H9 (cell line): ENCODE measurements at regions not wholly inside any gene's neighbourhood (a gene's known extent, or its start where the extent isn't known, plus 50 kb on each side); places are given as distances from the start of the nearest gene placed in this dataset.

Experiments used
- DNase-seq: peaks from one replicate; pipeline ENCODE4 v3.0.0-alpha.2; 2017
- H2AFZ ChIP-seq: one replicate; pipeline ENCODE4 v1.6.1; 2013; ENCODE audit warnings: mild to moderate bottlenecking, low read length, control low read depth, moderate library complexity
- H2AK5ac ChIP-seq: 2 replicates; pipeline ENCODE4 v1.6.1; 2013; ENCODE audit warnings: low read length, control low read depth, mixed read lengths; ENCODE audit not compliant: insufficient read length
- H2BK120ac ChIP-seq: one replicate; pipeline ENCODE4 v1.6.1; 2013; ENCODE audit warnings: low read depth, mild to moderate bottlenecking, low read length, control low read depth, inconsistent platforms; ENCODE audit not compliant: poor library complexity, severe bottlenecking
- H2BK12ac ChIP-seq: 2 replicates; pipeline ENCODE4 v1.6.1; 2013; ENCODE audit warnings: low read length, control low read depth, mixed read lengths, low read depth; ENCODE audit not compliant: insufficient read length
- H2BK15ac ChIP-seq: 2 replicates; pipeline ENCODE4 v1.6.1; 2013; ENCODE audit warnings: low read depth, low read length, control low read depth
- H2BK20ac ChIP-seq: one replicate; pipeline ENCODE4 v1.6.1; 2013; ENCODE audit warnings: low read depth, mild to moderate bottlenecking, low read length, control low read depth, inconsistent platforms; ENCODE audit not compliant: poor library complexity, severe bottlenecking
- H2BK5ac ChIP-seq: 2 replicates; pipeline ENCODE4 v1.6.1; 2013; ENCODE audit warnings: low read length, control low read depth, mixed read lengths; ENCODE audit not compliant: insufficient read length
- H3K14ac ChIP-seq: 2 replicates; pipeline ENCODE4 v1.6.1; 2013; ENCODE audit warnings: low read length, control low read depth; ENCODE audit not compliant: insufficient read depth
- H3K18ac ChIP-seq: 2 replicates; pipeline ENCODE4 v1.6.1; 2013; ENCODE audit warnings: low read depth, mild to moderate bottlenecking, mixed read lengths, low read length, control low read depth; ENCODE audit not compliant: insufficient read length
- H3K23ac ChIP-seq: 2 replicates; pipeline ENCODE4 v1.6.1; 2013; ENCODE audit warnings: low read length, control low read depth, mixed read lengths, low read depth; ENCODE audit not compliant: insufficient read length
- H3K23me2 ChIP-seq: 2 replicates; pipeline ENCODE4 v1.6.1; 2013; ENCODE audit warnings: low read depth, mild to moderate bottlenecking, mixed read lengths, low read length, control low read depth; ENCODE audit not compliant: insufficient read length, poor library complexity, severe bottlenecking
- H3K27ac ChIP-seq: 2 replicates; pipeline ENCODE4 v1.5.1; 2013; ENCODE audit warnings: low read length, control low read depth, mixed read lengths, low read depth; ENCODE audit not compliant: insufficient read length
- H3K27me3 ChIP-seq: 2 replicates; pipeline ENCODE4 v1.6.1; 2013; ENCODE audit warnings: low read length, control low read depth, inconsistent platforms; ENCODE audit not compliant: insufficient read depth
- H3K4ac ChIP-seq: 2 replicates; pipeline ENCODE4 v1.6.1; 2013; ENCODE audit warnings: low read depth, mild to moderate bottlenecking, control low read depth, inconsistent platforms, low read length, moderate library complexity
- H3K4me1 ChIP-seq: 2 replicates; pipeline ENCODE4 v1.6.1; 2013; ENCODE audit warnings: low read length, control low read depth, inconsistent platforms; ENCODE audit not compliant: insufficient read depth
- H3K4me2 ChIP-seq: 2 replicates; pipeline ENCODE4 v1.6.1; 2013; ENCODE audit warnings: low read length, control low read depth, mixed read lengths; ENCODE audit not compliant: insufficient read length, insufficient read depth
- H3K56ac ChIP-seq: 2 replicates; pipeline ENCODE4 v1.6.1; 2013; ENCODE audit warnings: low read depth, mild to moderate bottlenecking, mixed read lengths, low read length, control low read depth; ENCODE audit not compliant: insufficient read length
- H3K79me1 ChIP-seq: 2 replicates; pipeline ENCODE4 v1.6.1; 2013; ENCODE audit warnings: low read depth, mild to moderate bottlenecking, moderate library complexity, low read length, control low read depth, inconsistent platforms; ENCODE audit not compliant: insufficient read depth, poor library complexity, severe bottlenecking
- H3K79me2 ChIP-seq: 2 replicates; pipeline ENCODE4 v1.6.1; 2013; ENCODE audit warnings: low read length, control low read depth, inconsistent platforms; ENCODE audit not compliant: insufficient read depth
- H3K9ac ChIP-seq: 2 replicates; pipeline ENCODE4 v1.6.1; 2013; ENCODE audit warnings: low read length, control low read depth, mixed read lengths; ENCODE audit not compliant: insufficient read length; ENCODE audit errors: extremely low read depth
- H3K9me3 ChIP-seq: one replicate; pipeline ENCODE4 v1.6.1; 2013; ENCODE audit warnings: low read depth, low read length, inconsistent platforms; ENCODE audit not compliant: control insufficient read depth
- H3T11ph ChIP-seq: one replicate; pipeline ENCODE4 v1.6.1; 2013; ENCODE audit warnings: mild to moderate bottlenecking, low read length, control low read depth, inconsistent platforms
- H4K20me1 ChIP-seq: one replicate; pipeline ENCODE4 v1.6.1; 2013; ENCODE audit not compliant: control insufficient read depth, insufficient read length, insufficient read depth
- H4K5ac ChIP-seq: 2 replicates; pipeline ENCODE4 v1.6.1; 2013; ENCODE audit warnings: low read depth, mild to moderate bottlenecking, mixed read lengths, low read length, control low read depth; ENCODE audit not compliant: insufficient read length
- H4K8ac ChIP-seq: replicated peaks from 2 replicates; pipeline ENCODE4 v1.6.1; 2013; ENCODE audit warnings: low read length, control low read depth, mixed read lengths, low read depth; ENCODE audit not compliant: insufficient read length
- H4K91ac ChIP-seq: 2 replicates; pipeline ENCODE4 v1.6.1; 2013; ENCODE audit warnings: low read depth, mild to moderate bottlenecking, moderate library complexity, mixed read lengths, low read length, control low read depth; ENCODE audit not compliant: insufficient read length
- H3K27ac Mint-ChIP-seq, 3 experiments: 2 replicates in 2 of 3; 3 replicates in 1 of 3; pipeline ENCODE4 v1.8.0; 2020 to 2021; ENCODE audit warnings: mixed read lengths in 3 of 3, mild to moderate bottlenecking in 1 of 3, moderate library complexity in 1 of 3
- H3K27me3 Mint-ChIP-seq: 2 replicates; pipeline ENCODE4 v1.8.0; 2021; ENCODE audit warnings: low read depth, mild to moderate bottlenecking, moderate library complexity, mixed read lengths
- H3K36me3 Mint-ChIP-seq, 3 experiments: 2 replicates in 2 of 3; 3 replicates in 1 of 3; pipeline ENCODE4 v1.8.0; 2020 to 2021; ENCODE audit warnings: low read depth in 3 of 3, mixed read lengths in 3 of 3; ENCODE audit not compliant: insufficient read depth in 1 of 3
- H3K4me1 Mint-ChIP-seq, 2 experiments: 2 replicates each; pipeline ENCODE4 v1.8.0; 2020; ENCODE audit warnings: mixed read lengths in 2 of 2
- H3K4me3 Mint-ChIP-seq, 2 experiments: 2 replicates in 1 of 2; 3 replicates in 1 of 2; pipeline ENCODE4 v1.8.0; 2020 to 2021; ENCODE audit warnings: mild to moderate bottlenecking in 2 of 2, mixed read lengths in 2 of 2, moderate library complexity in 1 of 2
- H3K9me3 Mint-ChIP-seq, 2 experiments: 2 replicates in 1 of 2; 3 replicates in 1 of 2; pipeline ENCODE4 v1.8.0; 2020; ENCODE audit warnings: mild to moderate bottlenecking in 2 of 2, mixed read lengths in 2 of 2, moderate library complexity in 1 of 2
- CTCF ChIP-seq: fragments of 200-600 bp; sonication (generic); conservative IDR thresholded peaks from 3 replicates; pipeline ENCODE4 v1.8.0; 2021; ENCODE audit warnings: antibody characterized with exemption, mild to moderate bottlenecking
- WGBS: extraction: QIAGEN DNeasy Blood & Tissue Kit; methylation state at CpG from one replicate; pipeline ENCODE4 v1.1.7; 2013; ENCODE audit warnings: missing lambda C conversion rate, low lambda C conversion rate, mixed read lengths; ENCODE audit not compliant: insufficient read length; ENCODE audit errors: extremely low coverage; 5-methylcytosine and 5-hydroxymethylcytosine counted together

- no peak overlapping the region for H2BK5ac ChIP-seq
- no peaks in the 10 kb centered on the region for H3K79me2 ChIP-seq
- no peak overlapping the region for H2AK5ac ChIP-seq
- H3K23me2 ChIP-seq: no peaks in the 10 kb centered on the region
- no peak overlapping the region for H3K56ac ChIP-seq
- no peak overlapping the region for H4K91ac ChIP-seq
- no peak overlapping the region for H4K5ac ChIP-seq
- H3K27me3 ChIP-seq: no peaks in the 10 kb centered on the region
- no peak overlapping the region for H3K9ac ChIP-seq
- no peak overlapping the region for H3K18ac ChIP-seq
- Mint-ChIP-seq H3K36me3 (peaks cover 16 to 27% (median 19%) of the 10 kb centered on the region in 3 experiments), H3K9me3 (peaks cover 21 to 29% of the 10 kb centered on the region in 2 experiments), H3K27me3 (no peaks in the 10 kb centered on the region), H3K27ac (no peak overlapping the region), H3K4me1 (peaks cover 0 to 6% of the 10 kb centered on the region in 2 experiments; a peak in 2 of 4 replicates), H3K4me3 (no peak overlapping the region)
- no peak overlapping the region for H3K4ac ChIP-seq
- H2BK20ac ChIP-seq: no peak overlapping the region
- no peak overlapping the region for H4K8ac ChIP-seq
- no peaks in the 10 kb centered on the region for H4K20me1 ChIP-seq
- H2BK15ac ChIP-seq: no peak overlapping the region
- DNase-seq: no peak
- no peak overlapping the region for H3T11ph ChIP-seq
- no peaks in the 10 kb centered on the region for H3K79me1 ChIP-seq
- H3K14ac ChIP-seq: no peak overlapping the region
- WGBS: no CpG with 5 or more reads among the region's 1 CpG
- no peak overlapping the region for H3K23ac ChIP-seq
- no peaks in the 10 kb centered on the region for H3K4me1 ChIP-seq
- H3K9me3 ChIP-seq: peaks cover 7% of the 10 kb centered on the region
- no peak overlapping the region for H2BK12ac ChIP-seq
- H3K4me2 ChIP-seq: no peak overlapping the region
- peak; percentile 68 for TF ChIP-seq CTCF
- no peak overlapping the region for H3K27ac ChIP-seq
- no peak overlapping the region for H2AFZ ChIP-seq
- no peak overlapping the region for H2BK120ac ChIP-seq
These were observed 263.1 kb downstream of the SPRY1 start for GRCh38 chr4:123659730-123660129.
